HepG2 (cell line): ENCODE measurements at regions not wholly inside any gene's neighbourhood (a gene's known extent, or its start where the extent isn't known, plus 50 kb on each side); places are given as distances from the start of the nearest gene placed in this dataset.

Source experiments
- AHDC1 ChIP-seq: sonication (generic); formaldehyde crosslinking; IDR thresholded peaks from 2 replicates; pipeline ENCODE4 v1.5.1; 2020; ENCODE audit warnings: mild to moderate bottlenecking, missing genetic modification reagents, borderline replicate concordance
- ATF4 ChIP-seq, 2 experiments: fragments of 450-650 bp in 1 of 2; sonication (generic) in 1 of 2; formaldehyde crosslinking; IDR thresholded peaks; 2 replicates each; pipeline versions ENCODE4 v1.5.0 to v1.8.0; 2020 to 2022; ENCODE audit warnings: mild to moderate bottlenecking in 1 of 2, missing genetic modification reagents in 1 of 2
- BCL6 ChIP-seq: IDR thresholded peaks from 2 replicates; pipeline ENCODE4 v1.6.1; 2016; ENCODE audit warnings: missing genetic modification reagents, missing compliant biosample characterization
- EP300 ChIP-seq, 3 experiments: sonication (generic) in 1 of 3; formaldehyde crosslinking in 1 of 3; IDR thresholded peaks; 2 replicates each; pipeline versions ENCODE4 v1.5.1 to v1.6.1; 2011 to 2020; ENCODE audit warnings: low read depth in 2 of 3, low read length in 2 of 3, borderline replicate concordance in 1 of 3, improper control_type of control experiment in 1 of 3, mild to moderate bottlenecking in 1 of 3, missing genetic modification reagents in 1 of 3, moderate library complexity in 1 of 3
- FOXA1 ChIP-seq, 2 experiments: fragments of 450-650 bp in 1 of 2; sonication (generic) in 1 of 2; formaldehyde crosslinking in 1 of 2; IDR thresholded peaks; 2 replicates each; pipeline versions ENCODE4 v1.4.0 to v1.6.1; 2016 to 2020; ENCODE audit warnings: missing genetic modification reagents in 1 of 2
- HINFP ChIP-seq: sonication (generic); formaldehyde crosslinking; IDR thresholded peaks from 2 replicates; pipeline ENCODE4 v1.4.0; 2020; ENCODE audit warnings: low read depth, mild to moderate bottlenecking, missing genetic modification reagents
- HNRNPLL ChIP-seq: fragments of 200-400 bp; formaldehyde crosslinking; IDR thresholded peaks from 2 replicates; pipeline ENCODE4 v1.6.1; 2017; ENCODE audit warnings: mild to moderate bottlenecking, low read depth, low read length; ENCODE audit not compliant: poor library complexity, severe bottlenecking
- HOMEZ ChIP-seq: IDR thresholded peaks from 2 replicates; pipeline ENCODE4 v1.6.1; 2016; ENCODE audit warnings: low read depth
- ISL2 ChIP-seq: sonication (generic); formaldehyde crosslinking; IDR thresholded peaks from 2 replicates; pipeline ENCODE4 v1.5.0; 2020; ENCODE audit warnings: missing genetic modification reagents
- MAFF ChIP-seq: IDR thresholded peaks from 2 replicates; pipeline ENCODE4 v1.6.1; 2011; ENCODE audit warnings: low read depth, low read length, improper control_type of control experiment
- RXRB ChIP-seq: IDR thresholded peaks from 2 replicates; pipeline ENCODE4 v1.6.1; 2016; ENCODE audit warnings: borderline replicate concordance, missing genetic modification reagents, missing compliant biosample characterization
- TBX3 ChIP-seq: fragments of 450-650 bp; IDR thresholded peaks from 2 replicates; pipeline ENCODE4 v1.6.1; 2017; ENCODE audit warnings: antibody characterized with exemption, mild to moderate bottlenecking, inconsistent platforms, borderline replicate concordance
- ZBTB49 ChIP-seq: sonication (generic); formaldehyde crosslinking; IDR thresholded peaks from 2 replicates; pipeline ENCODE4 v1.4.0; 2020; ENCODE audit warnings: missing genetic modification reagents, borderline replicate concordance
- ZNF367 ChIP-seq: sonication (generic); formaldehyde crosslinking; IDR thresholded peaks from 2 replicates; pipeline ENCODE4 v1.4.0; 2020; ENCODE audit warnings: missing genetic modification reagents, borderline replicate concordance

DNA sequence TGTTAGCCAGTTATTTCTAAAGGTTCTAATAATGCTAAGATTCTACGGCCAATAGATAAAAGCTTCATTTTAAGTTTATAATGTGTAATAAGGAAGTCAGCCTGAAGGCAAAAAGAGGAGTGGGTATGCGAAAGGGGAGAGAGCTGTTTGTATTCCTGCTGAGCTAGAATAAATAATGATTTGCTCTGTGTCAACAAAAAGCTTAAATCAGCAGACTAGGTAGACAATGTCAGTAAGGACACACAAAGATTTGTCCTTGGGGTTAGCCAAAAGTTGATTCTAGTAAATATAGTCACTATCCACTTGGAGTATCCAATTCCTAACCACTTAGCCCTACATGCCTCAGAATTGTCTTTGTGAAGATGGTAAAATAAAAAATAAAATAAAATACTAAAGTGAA is 90.3 kb upstream of the GRIA3 start (continued):
- TF ChIP-seq HNRNPLL (no peak), TBX3 (peak; percentile 14; the same call in 1 of the 2 replicates), HINFP (CRISPR knock-in tag) (no peak), RXRB (CRISPR knock-in tag) (0 out of 2 replicates have a peak, but pooled peaks have one; percentile 30), FOXA1 (IDR thresholded peaks at IDR 0.05) (0 out of 2 replicates have a peak, but pooled peaks have one; percentile 25), FOXA1 (CRISPR knock-in tag; IDR thresholded peaks at IDR 0.05) (peak; percentile 58), BCL6 (peak; percentile 20; the same call in 1 of the 2 replicates), MAFF (peak; percentile 68), ISL2 (CRISPR knock-in tag) (0 out of 2 replicates have a peak, but pooled peaks have one; percentile 24), ZNF367 (CRISPR knock-in tag) (no peak), HOMEZ (CRISPR knock-in tag) (0 out of 2 replicates have a peak, but pooled peaks have one; percentile 21), AHDC1 (peak; percentile 72; the same call in 1 of the 2 replicates), ZBTB49 (CRISPR knock-in tag) (no peak), EP300 (IDR thresholded peaks at IDR 0.05; ENCODE audit: low read depth in 2 of 2, low read length in 2 of 2) (peak in 1 of 2 experiments; percentile 49; a peak in 1 of 4 replicates), EP300 (CRISPR knock-in tag; IDR thresholded peaks at IDR 0.05; ENCODE audit: borderline replicate concordance) (no peak), ATF4 (CRISPR knock-in tag; IDR thresholded peaks at IDR 0.05) (no peak)
